Esophagus squamous epithelium (tissue), 5 donors: ENCODE measurements at regions not wholly inside any gene's neighbourhood (a gene's known extent, or its start where the extent isn't known, plus 50 kb on each side); places are given as distances from the start of the nearest gene placed in this dataset.

Source experiments
- DNase-seq: peaks from one replicate; lab custom pipeline; 2025; lab: John Stamatoyannopoulos, UW
- H3K27ac ChIP-seq, 4 donors: fragments of 200-600 bp; sonication (generic); one replicate each; pipeline ENCODE4 v1.5.1; 2016 to 2019; ENCODE audit warnings: mild to moderate bottlenecking in 1 of 4
- H3K27me3 ChIP-seq, 4 donors: fragments of 200-600 bp; sonication (generic); 1 replicate in 3 of 4; 2 replicates in 1 of 4; pipeline versions ENCODE4 v1.5.1 to v1.6.0; 2017 to 2021; ENCODE audit warnings: antibody characterized with exemption in 1 of 4
- H3K36me3 ChIP-seq, 3 donors: fragments of 200-600 bp; sonication (generic); one replicate each; pipeline ENCODE4 v1.5.1; 2016 to 2019
- H3K4me1 ChIP-seq, 3 donors: fragments of 200-600 bp; sonication (generic); one replicate each; pipeline ENCODE4 v1.5.1; 2017 to 2019
- H3K4me3 ChIP-seq, 4 donors: fragments of 200-600 bp; sonication (generic); 1 replicate in 3 of 4; 2 replicates in 1 of 4; pipeline ENCODE4 v1.5.1; 2016 to 2019; ENCODE audit warnings: mild to moderate bottlenecking in 2 of 4, moderate library complexity in 1 of 4
- H3K9me3 ChIP-seq, 3 donors: fragments of 200-600 bp; sonication (generic); one replicate each; pipeline ENCODE4 v1.5.1; 2016 to 2019
- POLR2A ChIP-seq, 4 donors: fragments of 450-650 bp; IDR thresholded peaks; one replicate each; pipeline ENCODE4 v1.6.1; 2017; ENCODE audit warnings: antibody characterized with exemption in 4 of 4, mild to moderate bottlenecking in 4 of 4, moderate library complexity in 3 of 4
- WGBS, 2 donors: methylation state at CpG; one replicate each; pipeline ENCODE4 v1.1.5; 2018; 5-methylcytosine and 5-hydroxymethylcytosine counted together
- intact Hi-C: fragments of 100-400 bp; cut with DNase I; formaldehyde crosslinking; loops from one replicate; pipeline ENCODE4 v1.15.0; 2022
- TF ChIP-seq, protein P1 (sequence below), 6 experiments: fragments of 450-650 bp in 4 of 6; fragments of 200-600 bp in 2 of 6; sonication (generic) in 2 of 6; IDR thresholded peaks; one replicate each; pipeline ENCODE4 v1.5.1; 2016 to 2019; ENCODE audit warnings: antibody characterized with exemption in 6 of 6, mild to moderate bottlenecking in 4 of 6, moderate library complexity in 4 of 6
- donor health status: DM: yes; HTN: yes; CAD: no.

DNA sequence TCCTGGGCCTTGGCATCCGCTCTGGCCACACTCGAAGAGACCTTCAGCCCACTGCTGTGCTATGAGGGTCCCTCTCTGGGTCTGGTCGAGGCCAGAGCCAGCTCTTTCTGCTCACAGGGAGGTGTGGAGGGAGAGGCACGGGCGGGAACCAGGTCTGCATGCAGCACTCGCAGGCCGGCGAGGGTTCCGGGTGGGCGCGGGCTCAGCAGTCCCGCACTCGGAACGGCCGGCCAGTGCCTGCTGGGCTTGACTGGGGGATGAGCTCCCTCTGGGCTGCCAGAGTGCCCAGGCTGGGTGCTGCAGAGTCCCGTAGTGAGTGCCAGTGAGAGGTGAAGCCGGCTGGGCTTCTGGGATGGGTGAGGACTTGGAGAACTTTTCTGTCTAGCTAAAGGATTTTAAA, 882.7 kb downstream of the XPNPEP1 start:
- TF ChIP-seq, protein P1, sequence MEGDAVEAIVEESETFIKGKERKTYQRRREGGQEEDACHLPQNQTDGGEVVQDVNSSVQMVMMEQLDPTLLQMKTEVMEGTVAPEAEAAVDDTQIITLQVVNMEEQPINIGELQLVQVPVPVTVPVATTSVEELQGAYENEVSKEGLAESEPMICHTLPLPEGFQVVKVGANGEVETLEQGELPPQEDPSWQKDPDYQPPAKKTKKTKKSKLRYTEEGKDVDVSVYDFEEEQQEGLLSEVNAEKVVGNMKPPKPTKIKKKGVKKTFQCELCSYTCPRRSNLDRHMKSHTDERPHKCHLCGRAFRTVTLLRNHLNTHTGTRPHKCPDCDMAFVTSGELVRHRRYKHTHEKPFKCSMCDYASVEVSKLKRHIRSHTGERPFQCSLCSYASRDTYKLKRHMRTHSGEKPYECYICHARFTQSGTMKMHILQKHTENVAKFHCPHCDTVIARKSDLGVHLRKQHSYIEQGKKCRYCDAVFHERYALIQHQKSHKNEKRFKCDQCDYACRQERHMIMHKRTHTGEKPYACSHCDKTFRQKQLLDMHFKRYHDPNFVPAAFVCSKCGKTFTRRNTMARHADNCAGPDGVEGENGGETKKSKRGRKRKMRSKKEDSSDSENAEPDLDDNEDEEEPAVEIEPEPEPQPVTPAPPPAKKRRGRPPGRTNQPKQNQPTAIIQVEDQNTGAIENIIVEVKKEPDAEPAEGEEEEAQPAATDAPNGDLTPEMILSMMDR (IDR thresholded peaks at IDR 0.05), result no peak
- TF ChIP-seq POLR2A (IDR thresholded peaks at IDR 0.05), result no peak
- Histone ChIP-seq H3K4me3 (no peak overlapping the region), H3K36me3 (no peaks in the 10 kb centered on the region), H3K27ac (no peak overlapping the region), H3K9me3 (peaks cover 0 to 16% (median 6%) of the 10 kb centered on the region in 3 donors), H3K27me3 (no peaks in the 10 kb centered on the region), H3K4me1 (no peaks in the 10 kb centered on the region)
- intact Hi-C loops, result no loop called here
- WGBS, 2 donors, result 77% methylated on average over 6 of the region's 17 CpGs; no CpG with 5 or more reads in 1 of the 2 donors
- DNase-seq, result no peak

DNA sequence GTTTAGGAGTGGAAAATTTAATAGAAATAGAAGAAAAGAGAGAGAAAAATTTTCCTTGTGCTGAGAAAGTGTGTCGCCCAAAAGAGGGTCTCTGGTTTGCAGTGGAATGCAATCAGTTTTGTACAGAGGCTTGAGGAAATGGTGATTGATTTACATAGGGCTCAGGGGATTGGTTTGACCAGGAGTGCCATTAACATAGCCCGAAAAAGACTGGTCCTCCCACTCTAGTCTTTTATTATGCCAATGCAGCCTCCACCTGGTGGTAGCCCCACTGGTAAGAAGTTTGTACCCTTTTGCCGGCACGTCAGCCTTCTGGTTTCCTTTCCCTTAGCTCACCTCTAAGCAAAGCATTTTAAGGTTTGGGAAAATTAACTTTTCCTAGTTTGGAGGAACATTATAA, 885.3 kb downstream of the XPNPEP1 start:
- 64 to 75% methylated on average over 4 of the region's 4 CpGs for WGBS, 2 donors
- no peak for TF ChIP-seq POLR2A (IDR thresholded peaks at IDR 0.05)
- TF ChIP-seq, protein P1 (IDR thresholded peaks at IDR 0.05), result no peak
- DNase-seq, result no peak
- Histone ChIP-seq H3K4me1 (no peaks in the 10 kb centered on the region), H3K27me3 (no peaks in the 10 kb centered on the region), H3K4me3 (no peak overlapping the region), H3K9me3 (peaks cover 0 to 13% (median 6%) of the 10 kb centered on the region in 3 donors), H3K36me3 (no peaks in the 10 kb centered on the region), H3K27ac (no peak overlapping the region)
- intact Hi-C loops, result no loop called here

DNA sequence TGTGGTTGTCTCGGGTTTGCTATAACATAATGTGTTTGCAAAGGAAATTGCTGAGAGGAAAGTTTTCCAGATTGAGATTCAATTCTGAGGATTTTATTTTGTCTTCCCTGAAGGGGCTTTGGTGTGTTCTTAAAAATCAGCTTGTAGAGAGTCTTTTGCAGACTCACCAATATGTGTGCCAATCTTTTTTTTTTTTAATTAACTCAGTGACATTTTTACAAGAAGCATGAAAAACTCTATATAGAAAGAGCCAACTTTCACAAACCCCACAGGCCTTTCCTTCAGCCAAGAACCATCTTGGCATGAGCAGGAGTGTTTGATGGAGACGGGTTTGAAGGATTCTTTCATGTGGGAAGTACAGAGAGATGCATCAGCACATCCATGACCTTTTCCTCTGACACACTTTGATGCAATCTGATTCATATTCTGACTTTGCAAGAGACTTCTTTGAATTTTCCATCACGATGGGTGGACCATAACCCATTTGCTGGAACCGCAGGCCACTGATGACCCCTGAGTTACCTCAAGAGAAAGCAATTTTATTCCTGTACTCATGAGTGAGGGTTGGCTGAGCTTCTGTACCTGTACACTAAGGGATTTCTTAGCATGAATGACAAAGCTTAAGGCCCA, 892.6 kb downstream of the XPNPEP1 start:
- H3K27ac ChIP-seq, result no peak overlapping the region
- no peak overlapping the region for H3K4me3 ChIP-seq
- no peaks in the 10 kb centered on the region for H3K4me1 ChIP-seq
- H3K27me3 ChIP-seq, result no peaks in the 10 kb centered on the region
- TF ChIP-seq POLR2A (IDR thresholded peaks at IDR 0.05), result no peak
- TF ChIP-seq, protein P1 (IDR thresholded peaks at IDR 0.05), result no peak
- DNase-seq, result no peak
- H3K9me3 ChIP-seq, result no peaks in the 10 kb centered on the region
- 43 to 57% methylated on average over 4 of the region's 4 CpGs for WGBS, 2 donors
- intact Hi-C loops, result no loop called here
- H3K36me3 ChIP-seq, result no peaks in the 10 kb centered on the region

DNA sequence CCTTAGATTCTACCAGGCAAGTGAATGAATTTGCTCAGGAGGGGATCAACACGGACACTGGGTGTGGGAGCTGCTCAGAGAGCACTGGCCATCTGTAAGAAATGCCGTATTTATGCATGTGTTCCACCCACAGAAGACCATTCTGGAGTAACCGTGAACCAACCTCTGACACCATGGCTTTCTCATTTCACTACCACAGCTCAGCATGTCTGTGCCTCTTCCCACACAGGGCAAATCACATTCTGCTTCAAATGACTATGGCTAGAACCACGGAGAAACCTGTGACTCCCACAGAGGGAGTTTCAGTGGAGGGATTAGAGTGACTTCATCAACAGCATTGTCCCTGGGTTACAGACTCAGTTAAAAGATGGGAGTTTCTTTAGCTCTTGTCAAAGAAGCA, 893.4 kb downstream of the XPNPEP1 start:
- Histone ChIP-seq H3K36me3 (no peaks in the 10 kb centered on the region), H3K27ac (no peak overlapping the region), H3K4me1 (no peaks in the 10 kb centered on the region), H3K4me3 (no peak overlapping the region), H3K9me3 (no peaks in the 10 kb centered on the region), H3K27me3 (no peaks in the 10 kb centered on the region)
- DNase-seq, result no peak
- WGBS, 2 donors, result 58 to 68% methylated on average over 3 to 4 of the region's 4 CpGs
- intact Hi-C loops, result no loop called here
- TF ChIP-seq POLR2A (IDR thresholded peaks at IDR 0.05), result no peak
- TF ChIP-seq, protein P1 (IDR thresholded peaks at IDR 0.05), result no peak

DNA sequence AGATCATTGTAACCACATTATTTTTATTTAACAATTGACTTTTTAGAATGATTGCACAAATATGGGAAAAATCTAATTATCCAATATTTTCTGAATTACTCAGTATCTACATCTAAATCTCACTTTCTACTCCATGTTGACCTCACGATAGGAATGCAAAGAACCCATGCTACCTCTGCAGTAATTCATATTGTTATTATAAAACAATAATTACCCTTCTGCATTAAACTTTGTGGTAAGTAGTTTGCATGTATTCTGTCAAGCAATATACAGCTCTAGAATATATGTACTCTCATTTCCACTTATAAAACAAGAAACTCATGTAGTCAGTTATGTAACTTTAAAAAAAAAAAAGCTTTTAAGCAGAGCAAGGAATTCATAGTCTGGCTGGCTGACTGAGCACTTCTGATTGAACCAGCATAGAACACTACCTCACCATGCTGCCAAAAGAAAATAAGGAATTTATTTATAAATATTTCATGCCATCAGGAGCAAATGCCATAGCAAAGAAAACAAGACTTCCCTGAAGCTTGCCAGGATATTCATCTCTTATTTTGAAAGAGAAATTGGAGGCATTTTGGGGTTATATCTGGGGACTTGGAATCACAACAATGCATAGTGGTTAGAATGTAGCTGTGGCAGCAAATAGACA, 895.7 kb downstream of the XPNPEP1 start:
- no peaks in the 10 kb centered on the region for H3K36me3 ChIP-seq
- no peaks in the 10 kb centered on the region for H3K9me3 ChIP-seq
- TF ChIP-seq, protein P1 (IDR thresholded peaks at IDR 0.05), result no peak
- no peak for TF ChIP-seq POLR2A (IDR thresholded peaks at IDR 0.05)
- WGBS, 2 donors, result 82 to 84% methylated on average over 1 of the region's 1 CpG
- H3K27me3 ChIP-seq, result no peaks in the 10 kb centered on the region
- no peaks in the 10 kb centered on the region for H3K4me1 ChIP-seq
- no peak overlapping the region for H3K27ac ChIP-seq
- intact Hi-C loops, result no loop called here
- no peak for DNase-seq
- H3K4me3 ChIP-seq, result no peak overlapping the region
